ENCODE measurements at regions not wholly inside any gene's neighbourhood (a gene's known extent, or its start where the extent isn't known, plus 50 kb on each side); places are given as distances from the start of the nearest gene placed in this dataset.

GRCh38 chr5:165576678-165577275 is 2071.4 kb downstream of the MAT2B start:
- H3K4me3 ChIP-seq (ENCODE audit: insufficient read depth, low read length, poor library complexity, severe bottlenecking), result no peak overlapping the region
- no peaks in the 10 kb centered on the region for H3K36me3 ChIP-seq (ENCODE audit: low read length)
- H3K27ac ChIP-seq (ENCODE audit: low read depth, low read length), result no peak overlapping the region
- H3F3A ChIP-seq (ENCODE audit: insufficient read depth), result no peaks in the 10 kb centered on the region
- no peak overlapping the region for H3K9ac ChIP-seq (ENCODE audit: low read length)
- H3K9me3 ChIP-seq (ENCODE audit: insufficient read depth, low read length), result no peaks in the 10 kb centered on the region
- no peak for TF ChIP-seq CTCF (IDR thresholded peaks at IDR 0.05; ENCODE audit: insufficient read depth, low read length, poor library complexity, severe bottlenecking)
- TF ChIP-seq EZH2phosphoT487 (conservative IDR thresholded peaks at IDR 0.05; ENCODE audit: low read length), result no peak
- H3K27me3 ChIP-seq (ENCODE audit: low read length), result no peaks in the 10 kb centered on the region
- H2AFZ ChIP-seq (ENCODE audit: low read depth, low read length, severe bottlenecking), result no peak overlapping the region
- no peaks in the 10 kb centered on the region for H3K79me2 ChIP-seq (ENCODE audit: insufficient read depth, low read length)
- H3K9me2 ChIP-seq (replicated peaks; ENCODE audit: insufficient read depth, low read length), result no peaks in the 10 kb centered on the region
- H4K20me1 ChIP-seq (ENCODE audit: low read depth, low read length), result no peaks in the 10 kb centered on the region
- no peak overlapping the region for H3K4me2 ChIP-seq (ENCODE audit: low read depth, low read length, poor library complexity, severe bottlenecking)

DNA sequence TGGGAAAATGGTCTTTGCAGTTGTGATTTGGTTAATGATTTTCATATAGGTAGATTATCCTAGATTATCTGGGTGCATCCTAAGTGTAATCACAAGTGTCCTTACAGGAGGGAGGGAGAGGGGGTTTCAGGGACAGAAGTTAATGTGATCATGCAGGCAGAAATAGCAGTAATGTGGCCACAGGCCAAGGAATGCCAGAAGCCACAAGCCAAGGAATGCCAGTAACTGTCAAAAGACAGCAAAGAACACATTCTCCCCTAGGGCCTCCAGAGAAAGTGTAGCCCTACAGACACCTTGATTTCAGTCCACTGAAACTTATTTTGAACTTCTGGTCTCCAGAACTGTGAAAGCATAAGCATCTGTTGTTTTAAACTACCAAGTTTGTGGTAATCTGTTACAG is 2074.5 kb downstream of the MAT2B start:
- Histone ChIP-seq H2AFZ (ENCODE audit: low read depth, low read length, severe bottlenecking) (no peak overlapping the region), H3K4me3 (ENCODE audit: insufficient read depth, low read length, poor library complexity, severe bottlenecking) (no peak overlapping the region), H3K36me3 (ENCODE audit: low read length) (no peaks in the 10 kb centered on the region), H3K4me2 (ENCODE audit: low read depth, low read length, poor library complexity, severe bottlenecking) (no peak overlapping the region), H3K79me2 (ENCODE audit: insufficient read depth, low read length) (no peaks in the 10 kb centered on the region), H3K27ac (ENCODE audit: low read depth, low read length) (no peak overlapping the region), H3K9me3 (ENCODE audit: insufficient read depth, low read length) (no peaks in the 10 kb centered on the region), H3K9me2 (replicated peaks; ENCODE audit: insufficient read depth, low read length) (no peaks in the 10 kb centered on the region), H3K9ac (ENCODE audit: low read length) (no peak overlapping the region), H4K20me1 (ENCODE audit: low read depth, low read length) (no peaks in the 10 kb centered on the region), H3F3A (ENCODE audit: insufficient read depth) (no peaks in the 10 kb centered on the region), H3K27me3 (ENCODE audit: low read length) (no peaks in the 10 kb centered on the region)
- TF ChIP-seq EZH2phosphoT487 (conservative IDR thresholded peaks at IDR 0.05; ENCODE audit: low read length) (no peak), CTCF (IDR thresholded peaks at IDR 0.05; ENCODE audit: insufficient read depth, low read length, poor library complexity, severe bottlenecking) (no peak)

DNA sequence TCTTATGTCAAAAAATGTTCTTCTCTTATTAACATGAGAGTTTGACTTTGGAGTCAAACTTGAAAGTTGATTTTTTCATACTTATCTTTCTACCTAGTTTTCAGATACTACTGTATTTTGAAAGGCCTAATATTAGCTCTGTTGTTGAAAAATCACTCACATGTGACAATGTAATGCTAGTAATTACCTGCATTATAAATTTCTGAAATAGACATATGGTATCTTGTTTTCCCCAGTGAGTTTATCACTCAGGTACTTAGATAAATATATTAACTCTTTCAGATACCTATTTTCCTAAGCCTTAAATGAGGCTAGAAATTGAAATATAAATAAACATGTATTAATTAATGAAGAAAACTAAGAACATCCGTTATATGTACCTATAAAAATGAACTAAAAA is 2089.3 kb downstream of the MAT2B start:
- no peak overlapping the region for H3K4me3 ChIP-seq (ENCODE audit: insufficient read depth, low read length, poor library complexity, severe bottlenecking)
- no peaks in the 10 kb centered on the region for H3F3A ChIP-seq (ENCODE audit: insufficient read depth)
- no peaks in the 10 kb centered on the region for H4K20me1 ChIP-seq (ENCODE audit: low read depth, low read length)
- H3K4me2 ChIP-seq (ENCODE audit: low read depth, low read length, poor library complexity, severe bottlenecking), result no peak overlapping the region
- no peaks in the 10 kb centered on the region for H3K27me3 ChIP-seq (ENCODE audit: low read length)
- no peak overlapping the region for H3K9ac ChIP-seq (ENCODE audit: low read length)
- no peaks in the 10 kb centered on the region for H3K9me3 ChIP-seq (ENCODE audit: insufficient read depth, low read length)
- no peak overlapping the region for H3K27ac ChIP-seq (ENCODE audit: low read depth, low read length)
- H3K79me2 ChIP-seq (ENCODE audit: insufficient read depth, low read length), result no peaks in the 10 kb centered on the region
- H2AFZ ChIP-seq (ENCODE audit: low read depth, low read length, severe bottlenecking), result no peak overlapping the region
- no peaks in the 10 kb centered on the region for H3K36me3 ChIP-seq (ENCODE audit: low read length)
- no peaks in the 10 kb centered on the region for H3K9me2 ChIP-seq (replicated peaks; ENCODE audit: insufficient read depth, low read length)
- no peak for TF ChIP-seq CTCF (IDR thresholded peaks at IDR 0.05; ENCODE audit: insufficient read depth, low read length, poor library complexity, severe bottlenecking)

All from SU-DHL-6 (cell line).